PC-9 (cell line): ENCODE measurements at regions not wholly inside any gene's neighbourhood (a gene's known extent, or its start where the extent isn't known, plus 50 kb on each side); places are given as distances from the start of the nearest gene placed in this dataset.

Source experiments
- BruUV-seq: library from RNA; stranded (reverse); fragments of 400-500 nt; replicated peaks from 2 replicates; lab custom pipeline; 2021; lab: Mats Ljungman, UMichigan
- CTCF ChIA-PET: fragments of 300-600 bp; sonication (Branson Sonifier 250); formaldehyde crosslinking; loops from one replicate; lab custom pipeline; 2022; ENCODE audit warnings: antibody characterized with exemption; lab: Charles Lee
- POLR2A ChIA-PET: fragments of 300-600 bp; sonication (Branson Sonifier 250); formaldehyde crosslinking; loops from one replicate; lab custom pipeline; 2022; ENCODE audit warnings: antibody characterized with exemption; ENCODE audit not compliant: unreplicated experiment; lab: Charles Lee
- DNase-seq, 2 experiments: peaks; one replicate each; pipeline versions ENCODE4 v3.0.0 to v3.0.0-alpha.2; 2015 to 2022; ENCODE audit warnings: mixed read lengths in 1 of 2
- H2AFZ ChIP-seq: fragments of 200-600 bp; sonication (generic); 2 replicates; pipeline ENCODE4 v1.8.1; 2017; ENCODE audit warnings: antibody characterized with exemption
- H3F3A ChIP-seq: fragments of 200-600 bp; sonication (generic); 2 replicates; pipeline ENCODE4 v1.8.1; 2017; ENCODE audit warnings: antibody characterized with exemption, mild to moderate bottlenecking, low read depth; ENCODE audit not compliant: insufficient read depth
- H3K27ac ChIP-seq: fragments of 200-600 bp; sonication (generic); 2 replicates; pipeline ENCODE4 v1.6.1; 2016; ENCODE audit warnings: mixed run types
- H3K27me3 ChIP-seq: fragments of 200-600 bp; sonication (generic); 2 replicates; pipeline ENCODE4 v1.6.1; 2016; ENCODE audit warnings: low read depth, mixed run types; ENCODE audit not compliant: insufficient read depth
- H3K36me3 ChIP-seq: fragments of 200-600 bp; sonication (generic); 2 replicates; pipeline ENCODE4 v1.6.1; 2016; ENCODE audit warnings: low read depth, mixed run types
- H3K4me1 ChIP-seq: fragments of 200-600 bp; sonication (generic); replicated peaks from 2 replicates; pipeline ENCODE4 v1.6.1; 2016; ENCODE audit warnings: mixed run types; ENCODE audit not compliant: insufficient read depth
- H3K4me2 ChIP-seq: fragments of 200-600 bp; sonication (generic); 2 replicates; pipeline ENCODE4 v1.6.1; 2017; ENCODE audit warnings: mixed run types
- H3K4me3 ChIP-seq: fragments of 200-600 bp; sonication (generic); 2 replicates; pipeline ENCODE4 v1.6.1; 2016; ENCODE audit warnings: mixed run types
- H3K79me2 ChIP-seq: fragments of 200-600 bp; sonication (generic); 2 replicates; pipeline ENCODE4 v1.6.1; 2017; ENCODE audit warnings: low read depth, mixed run types
- H3K9me2 ChIP-seq: fragments of 200-600 bp; sonication (generic); 2 replicates; pipeline ENCODE4 v1.8.1; 2017; ENCODE audit warnings: mild to moderate bottlenecking; ENCODE audit not compliant: insufficient read depth
- H3K9me3 ChIP-seq: fragments of 200-600 bp; sonication (generic); 2 replicates; pipeline ENCODE4 v1.8.1; 2016; ENCODE audit warnings: low read depth; ENCODE audit not compliant: insufficient read depth
- H4K20me1 ChIP-seq: fragments of 200-600 bp; sonication (generic); 2 replicates; pipeline ENCODE4 v1.8.1; 2017; ENCODE audit not compliant: insufficient read depth
- EZH2 ChIP-seq: fragments of 200-600 bp; sonication (generic); IDR thresholded peaks from 2 replicates; pipeline ENCODE4 v1.8.0; 2017; ENCODE audit warnings: antibody characterized with exemption, low read depth
- intact Hi-C: fragments of 100-400 bp; cut with micrococcal nuclease; formaldehyde crosslinking; loops from one replicate; pipeline ENCODE4 v1.10.0; 2022; ENCODE audit not compliant: unreplicated experiment
- TF ChIP-seq, protein P1 (sequence below): fragments of 200-600 bp; sonication (generic); conservative IDR thresholded peaks from 2 replicates; pipeline ENCODE4 v1.6.1; 2017; ENCODE audit warnings: mixed run types, antibody characterized with exemption, mild to moderate bottlenecking, moderate library complexity

DNA sequence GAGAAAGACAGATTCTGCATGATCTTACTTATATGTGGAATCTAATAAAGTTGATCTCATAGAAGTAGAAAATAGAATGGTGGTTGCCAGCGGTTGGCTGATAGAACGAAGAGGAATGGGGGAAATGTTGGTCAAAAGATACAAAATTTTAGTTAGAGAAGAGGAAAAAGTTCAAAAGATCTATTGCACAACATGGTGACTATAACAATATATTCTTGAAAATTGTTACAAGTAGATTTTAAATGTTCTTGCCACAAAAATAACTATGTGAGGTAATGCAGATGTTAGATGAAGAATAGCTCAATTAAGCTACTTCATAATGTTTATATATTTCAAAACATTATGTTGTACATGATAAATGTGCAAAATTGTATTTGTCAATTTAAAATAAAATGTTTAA, 112.3 kb upstream of the SMIM30 start:
- no peak for TF ChIP-seq EZH2
- TF ChIP-seq, protein P1, sequence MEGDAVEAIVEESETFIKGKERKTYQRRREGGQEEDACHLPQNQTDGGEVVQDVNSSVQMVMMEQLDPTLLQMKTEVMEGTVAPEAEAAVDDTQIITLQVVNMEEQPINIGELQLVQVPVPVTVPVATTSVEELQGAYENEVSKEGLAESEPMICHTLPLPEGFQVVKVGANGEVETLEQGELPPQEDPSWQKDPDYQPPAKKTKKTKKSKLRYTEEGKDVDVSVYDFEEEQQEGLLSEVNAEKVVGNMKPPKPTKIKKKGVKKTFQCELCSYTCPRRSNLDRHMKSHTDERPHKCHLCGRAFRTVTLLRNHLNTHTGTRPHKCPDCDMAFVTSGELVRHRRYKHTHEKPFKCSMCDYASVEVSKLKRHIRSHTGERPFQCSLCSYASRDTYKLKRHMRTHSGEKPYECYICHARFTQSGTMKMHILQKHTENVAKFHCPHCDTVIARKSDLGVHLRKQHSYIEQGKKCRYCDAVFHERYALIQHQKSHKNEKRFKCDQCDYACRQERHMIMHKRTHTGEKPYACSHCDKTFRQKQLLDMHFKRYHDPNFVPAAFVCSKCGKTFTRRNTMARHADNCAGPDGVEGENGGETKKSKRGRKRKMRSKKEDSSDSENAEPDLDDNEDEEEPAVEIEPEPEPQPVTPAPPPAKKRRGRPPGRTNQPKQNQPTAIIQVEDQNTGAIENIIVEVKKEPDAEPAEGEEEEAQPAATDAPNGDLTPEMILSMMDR: no peak
- H3K79me2 ChIP-seq: no peaks in the 10 kb centered on the region
- no peak overlapping the region for H3K27ac ChIP-seq
- H3K4me2 ChIP-seq: no peak overlapping the region
- POLR2A ChIA-PET: interaction anchor here (0.6 kb wide), 1 partner anchor 1799 kb away, joined by 7 read pairs; no protein-coding TSS in a partner anchor
- H3K9me2 ChIP-seq: no peaks in the 10 kb centered on the region
- no peaks in the 10 kb centered on the region for H3K4me1 ChIP-seq
- DNase-seq: no peak
- no TSS peak for BruUV-seq
- no peaks in the 10 kb centered on the region for H3F3A ChIP-seq
- H2AFZ ChIP-seq: no peak overlapping the region
- H3K27me3 ChIP-seq: no peaks in the 10 kb centered on the region
- no peaks in the 10 kb centered on the region for H3K36me3 ChIP-seq
- CTCF ChIA-PET: no interaction called here
- intact Hi-C loops: no loop called here
- H3K4me3 ChIP-seq: no peak overlapping the region
- H3K9me3 ChIP-seq: no peaks in the 10 kb centered on the region
- no peaks in the 10 kb centered on the region for H4K20me1 ChIP-seq

DNA sequence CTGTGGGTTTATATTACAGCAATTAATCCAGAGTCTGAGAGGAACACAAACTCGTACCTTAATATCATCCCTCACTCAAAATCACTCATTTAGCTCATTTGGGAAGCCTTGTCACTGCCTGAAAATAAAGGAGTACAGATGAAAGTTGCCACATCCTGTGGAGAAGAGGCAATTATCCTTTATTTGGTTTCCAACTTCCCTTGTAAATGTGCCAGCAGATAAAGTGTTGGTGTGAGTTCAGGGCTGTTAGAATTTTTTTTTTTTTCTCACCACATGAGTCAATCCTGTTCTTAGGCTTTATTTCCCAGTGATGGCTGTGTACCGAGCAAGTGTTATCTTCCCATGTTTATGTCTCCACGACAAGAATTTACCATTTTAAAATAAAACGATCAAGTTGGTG, 99.0 kb upstream of the SMIM30 start:
- H3K27me3 ChIP-seq: no peaks in the 10 kb centered on the region
- ChIA-PET CTCF (interaction anchor here (0.6 kb wide), 1 partner anchor 368 kb away, joined by 3 read pairs; no protein-coding TSS in a partner anchor), POLR2A (no interaction called here)
- no peaks in the 10 kb centered on the region for H3K4me1 ChIP-seq
- H3K9me2 ChIP-seq: no peaks in the 10 kb centered on the region
- H4K20me1 ChIP-seq: no peaks in the 10 kb centered on the region
- no peak overlapping the region for H3K4me2 ChIP-seq
- intact Hi-C loops: no loop called here
- TF ChIP-seq, protein P1: no peak
- no peak for TF ChIP-seq EZH2
- H3K4me3 ChIP-seq: no peak overlapping the region
- no peak overlapping the region for H2AFZ ChIP-seq
- no peaks in the 10 kb centered on the region for H3K9me3 ChIP-seq
- H3K79me2 ChIP-seq: no peaks in the 10 kb centered on the region
- DNase-seq: no peak
- H3K36me3 ChIP-seq: no peaks in the 10 kb centered on the region
- H3K27ac ChIP-seq: no peak overlapping the region
- H3F3A ChIP-seq: no peaks in the 10 kb centered on the region
- no TSS peak for BruUV-seq

DNA sequence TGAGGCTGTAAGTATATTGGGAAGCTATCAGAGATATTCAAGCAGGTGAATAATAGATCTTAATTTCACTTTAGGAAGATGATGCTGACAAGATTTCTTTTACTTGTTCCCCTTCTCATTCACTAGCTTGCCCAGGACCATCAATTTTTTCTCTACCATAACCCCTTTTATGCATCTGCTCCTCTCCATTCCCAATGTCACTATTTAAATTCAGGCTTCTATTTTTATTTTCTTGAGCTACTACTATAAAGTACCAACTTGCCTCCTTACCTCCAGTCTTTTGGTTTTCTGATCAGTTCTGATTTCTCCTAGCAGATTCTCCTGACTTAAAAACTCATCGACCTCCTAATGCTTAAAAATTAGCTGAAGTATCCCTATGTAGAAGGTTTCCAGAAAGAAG, 97.7 kb upstream of the SMIM30 start:
- Histone ChIP-seq H4K20me1 (no peaks in the 10 kb centered on the region), H2AFZ (no peak overlapping the region), H3K9me3 (no peaks in the 10 kb centered on the region), H3K9me2 (no peaks in the 10 kb centered on the region), H3K79me2 (no peaks in the 10 kb centered on the region), H3K27me3 (no peaks in the 10 kb centered on the region), H3K4me2 (no peak overlapping the region), H3K27ac (no peak overlapping the region), H3K4me1 (no peaks in the 10 kb centered on the region), H3F3A (no peaks in the 10 kb centered on the region), H3K36me3 (no peaks in the 10 kb centered on the region), H3K4me3 (no peak overlapping the region)
- no peak for TF ChIP-seq EZH2
- TF ChIP-seq, protein P1: no peak
- intact Hi-C loops: no loop called here
- ChIA-PET POLR2A (no interaction called here), CTCF (no interaction called here)
- DNase-seq: no peak
- BruUV-seq: no TSS peak
